ENCODE measurements at regions not wholly inside any gene's neighbourhood (a gene's known extent, or its start where the extent isn't known, plus 50 kb on each side); places are given as distances from the start of the nearest gene placed in this dataset.

DNA sequence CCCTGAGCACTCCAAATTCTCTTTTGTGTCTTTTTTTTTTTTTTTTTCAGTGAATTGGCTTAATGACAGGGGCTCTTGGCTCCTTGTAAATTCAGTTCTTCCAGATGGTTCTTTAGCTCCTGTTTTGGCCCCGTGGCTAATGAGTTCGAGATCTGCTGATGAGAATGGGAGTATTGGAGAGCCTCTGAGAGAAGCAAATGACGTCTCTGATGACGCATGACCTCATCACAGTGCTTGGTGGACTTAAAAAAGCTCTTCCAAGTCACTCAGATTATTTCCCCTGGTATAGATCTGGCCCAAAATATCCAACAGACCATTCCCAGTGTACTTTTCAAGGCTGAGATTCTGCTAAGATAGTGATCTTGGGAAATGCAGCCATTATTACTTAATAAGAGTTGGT is 159.5 kb downstream of the MIS18A start:
- no peak for TF ChIP-seq ZFP69B (tag by site-specific recombination; IDR thresholded peaks at IDR 0.05)
- no peak for TF ChIP-seq ZNF549 (tag by site-specific recombination; IDR thresholded peaks at IDR 0.05)
- no peak for TF ChIP-seq ZNF768 (tag by site-specific recombination; IDR thresholded peaks at IDR 0.05)
- TF ChIP-seq ZBTB20 (tag by site-specific recombination; IDR thresholded peaks at IDR 0.05): no peak
- TF ChIP-seq ZNF121 (tag by site-specific recombination; IDR thresholded peaks at IDR 0.05): no peak
- TF ChIP-seq MEIS1 (CRISPR knock-in tag; IDR thresholded peaks at IDR 0.05; ENCODE audit: borderline replicate concordance): no peak
- TF ChIP-seq ZNF776 (tag by site-specific recombination; IDR thresholded peaks at IDR 0.05; ENCODE audit: borderline replicate concordance): no peak
- no peak for TF ChIP-seq RBAK (tag by site-specific recombination; IDR thresholded peaks at IDR 0.05)
- no peak overlapping the region for H3K27ac ChIP-seq (ENCODE audit: extremely low read depth, low read depth, low read length)
- no peaks in the 10 kb centered on the region for H3K9me3 ChIP-seq (ENCODE audit: control insufficient read depth, insufficient read depth, low read depth, low read length)
- H3K4me1 ChIP-seq (ENCODE audit: control insufficient read depth, insufficient read depth, low read length): no peaks in the 10 kb centered on the region
- no peaks in the 10 kb centered on the region for H3K36me3 ChIP-seq (ENCODE audit: control insufficient read depth in 2 of 2, insufficient read depth in 1 of 2, low read length in 2 of 2)
- CTCF ChIA-PET: interaction anchor here (0.6 to 0.9 kb wide), 2 partner anchors 23 to 28 kb away, joined by 4 read pairs; no protein-coding TSS in a partner anchor
- H3K4me3 ChIP-seq (ENCODE audit: low read depth, low read length): no peak overlapping the region
- POLR2A ChIA-PET: no interaction called here

DNA sequence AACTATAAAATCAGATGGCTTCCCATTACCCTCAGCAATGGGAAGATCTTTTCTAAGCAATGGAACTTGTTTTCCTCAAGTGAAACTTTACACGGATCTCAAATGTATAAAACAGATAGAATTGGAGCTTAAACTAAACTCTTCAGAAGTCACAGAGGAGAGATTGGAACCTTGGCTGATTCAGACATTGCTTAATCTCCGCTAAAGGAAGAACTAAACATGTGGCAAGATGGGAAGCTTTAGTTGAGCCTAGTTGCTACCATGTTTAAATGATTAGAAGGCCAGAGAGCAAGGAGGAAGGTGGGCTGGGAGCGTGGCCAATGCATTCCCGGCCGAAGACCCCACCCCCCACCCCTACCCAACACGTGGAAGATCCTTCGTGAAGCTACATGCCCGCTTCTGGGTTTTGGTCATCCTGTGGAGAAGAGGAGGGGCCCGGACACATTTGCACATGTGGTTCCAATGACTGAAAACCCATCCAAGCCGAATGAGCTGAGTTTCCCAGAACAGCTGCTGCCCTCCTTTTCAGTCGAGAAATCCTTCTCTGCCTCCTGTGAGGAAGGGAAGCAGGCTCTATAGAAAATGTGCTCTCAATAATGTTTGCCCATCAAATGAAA is 164.3 kb downstream of the MIS18A start:
- H3K4me3 ChIP-seq (ENCODE audit: low read depth, low read length): no peak overlapping the region
- TF ChIP-seq HOXD13 (CRISPR knock-in tag; IDR thresholded peaks at IDR 0.05; ENCODE audit: borderline replicate concordance): no peak
- TF ChIP-seq, protein P1, sequence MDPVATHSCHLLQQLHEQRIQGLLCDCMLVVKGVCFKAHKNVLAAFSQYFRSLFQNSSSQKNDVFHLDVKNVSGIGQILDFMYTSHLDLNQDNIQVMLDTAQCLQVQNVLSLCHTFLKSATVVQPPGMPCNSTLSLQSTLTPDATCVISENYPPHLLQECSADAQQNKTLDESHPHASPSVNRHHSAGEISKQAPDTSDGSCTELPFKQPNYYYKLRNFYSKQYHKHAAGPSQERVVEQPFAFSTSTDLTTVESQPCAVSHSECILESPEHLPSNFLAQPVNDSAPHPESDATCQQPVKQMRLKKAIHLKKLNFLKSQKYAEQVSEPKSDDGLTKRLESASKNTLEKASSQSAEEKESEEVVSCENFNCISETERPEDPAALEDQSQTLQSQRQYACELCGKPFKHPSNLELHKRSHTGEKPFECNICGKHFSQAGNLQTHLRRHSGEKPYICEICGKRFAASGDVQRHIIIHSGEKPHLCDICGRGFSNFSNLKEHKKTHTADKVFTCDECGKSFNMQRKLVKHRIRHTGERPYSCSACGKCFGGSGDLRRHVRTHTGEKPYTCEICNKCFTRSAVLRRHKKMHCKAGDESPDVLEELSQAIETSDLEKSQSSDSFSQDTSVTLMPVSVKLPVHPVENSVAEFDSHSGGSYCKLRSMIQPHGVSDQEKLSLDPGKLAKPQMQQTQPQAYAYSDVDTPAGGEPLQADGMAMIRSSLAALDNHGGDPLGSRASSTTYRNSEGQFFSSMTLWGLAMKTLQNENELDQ (tag by site-specific recombination; IDR thresholded peaks at IDR 0.05; ENCODE audit: low read depth): no peak
- TF ChIP-seq, protein P2, sequence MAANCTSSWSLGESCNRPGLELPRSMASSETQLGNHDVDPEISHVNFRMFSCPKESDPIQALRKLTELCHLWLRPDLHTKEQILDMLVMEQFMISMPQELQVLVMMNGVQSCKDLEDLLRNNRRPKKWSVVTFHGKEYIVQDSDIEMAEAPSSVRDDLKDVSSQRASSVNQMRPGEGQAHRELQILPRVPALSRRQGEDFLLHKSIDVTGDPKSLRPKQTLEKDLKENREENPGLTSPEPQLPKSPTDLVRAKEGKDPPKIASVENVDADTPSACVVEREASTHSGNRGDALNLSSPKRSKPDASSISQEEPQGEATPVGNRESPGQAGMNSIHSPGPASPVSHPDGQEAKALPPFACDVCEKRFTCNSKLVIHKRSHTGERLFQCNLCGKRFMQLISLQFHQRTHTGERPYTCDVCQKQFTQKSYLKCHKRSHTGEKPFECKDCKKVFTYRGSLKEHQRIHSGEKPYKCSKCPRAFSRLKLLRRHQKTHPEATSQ (tag by site-specific recombination; IDR thresholded peaks at IDR 0.05): no peak
- no peak for TF ChIP-seq ZNF341 (tag by site-specific recombination; IDR thresholded peaks at IDR 0.05; ENCODE audit: low read depth)
- no peak for TF ChIP-seq ZNF239 (tag by site-specific recombination; IDR thresholded peaks at IDR 0.05)
- TF ChIP-seq ZNF791 (tag by site-specific recombination; IDR thresholded peaks at IDR 0.05): no peak
- H3K9me3 ChIP-seq (ENCODE audit: control insufficient read depth, insufficient read depth, low read depth, low read length): no peaks in the 10 kb centered on the region
- POLR2A ChIA-PET: no interaction called here
- CTCF ChIA-PET: interaction anchor here (0.6 to 1.8 kb wide), 2 partner anchors 18 to 21 kb away, joined by 3 to 8 read pairs; no protein-coding TSS in a partner anchor
- no peaks in the 10 kb centered on the region for H3K36me3 ChIP-seq (ENCODE audit: control insufficient read depth in 2 of 2, insufficient read depth in 1 of 2, low read length in 2 of 2)
- H3K4me1 ChIP-seq (ENCODE audit: control insufficient read depth, insufficient read depth, low read length): no peaks in the 10 kb centered on the region
- no peak overlapping the region for H3K27ac ChIP-seq (ENCODE audit: extremely low read depth, low read depth, low read length)

DNA sequence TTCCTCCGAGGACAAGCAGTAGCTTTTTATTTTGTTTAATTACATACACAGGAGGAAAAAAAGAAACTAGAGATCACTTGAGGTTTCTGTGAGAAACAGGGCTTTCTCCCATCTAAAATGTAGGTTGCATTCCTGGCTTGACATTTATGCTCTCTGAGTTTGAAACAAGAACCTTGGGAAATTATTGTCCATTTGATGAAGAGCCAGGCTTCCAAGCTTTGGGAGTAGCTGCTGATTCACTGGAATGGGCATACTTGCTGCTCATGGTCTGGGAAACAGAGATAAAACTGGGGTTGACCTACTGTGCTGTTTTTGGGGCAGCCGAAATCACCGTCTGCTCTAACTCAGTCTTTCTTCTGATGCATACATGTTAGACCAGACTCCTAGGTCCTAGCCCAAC is 165.4 kb downstream of the MIS18A start:
- ChIA-PET CTCF (interaction anchor here (3.2 kb wide), 1 partner anchor 17 kb away, joined by 16 read pairs; no protein-coding TSS in a partner anchor), POLR2A (no interaction called here)
- Histone ChIP-seq H3K4me1 (ENCODE audit: control insufficient read depth, insufficient read depth, low read length) (no peaks in the 10 kb centered on the region), H3K36me3 (ENCODE audit: control insufficient read depth in 2 of 2, insufficient read depth in 1 of 2, low read length in 2 of 2) (no peaks in the 10 kb centered on the region), H3K4me3 (ENCODE audit: low read depth, low read length) (no peak overlapping the region), H3K27ac (ENCODE audit: extremely low read depth, low read depth, low read length) (no peak overlapping the region), H3K9me3 (ENCODE audit: control insufficient read depth, insufficient read depth, low read depth, low read length) (no peaks in the 10 kb centered on the region)
- TF ChIP-seq, protein P1 (tag by site-specific recombination; IDR thresholded peaks at IDR 0.05; ENCODE audit: low read depth): no peak
- no peak for TF ChIP-seq HOXD13 (CRISPR knock-in tag; IDR thresholded peaks at IDR 0.05; ENCODE audit: borderline replicate concordance)
- TF ChIP-seq, protein P3, sequence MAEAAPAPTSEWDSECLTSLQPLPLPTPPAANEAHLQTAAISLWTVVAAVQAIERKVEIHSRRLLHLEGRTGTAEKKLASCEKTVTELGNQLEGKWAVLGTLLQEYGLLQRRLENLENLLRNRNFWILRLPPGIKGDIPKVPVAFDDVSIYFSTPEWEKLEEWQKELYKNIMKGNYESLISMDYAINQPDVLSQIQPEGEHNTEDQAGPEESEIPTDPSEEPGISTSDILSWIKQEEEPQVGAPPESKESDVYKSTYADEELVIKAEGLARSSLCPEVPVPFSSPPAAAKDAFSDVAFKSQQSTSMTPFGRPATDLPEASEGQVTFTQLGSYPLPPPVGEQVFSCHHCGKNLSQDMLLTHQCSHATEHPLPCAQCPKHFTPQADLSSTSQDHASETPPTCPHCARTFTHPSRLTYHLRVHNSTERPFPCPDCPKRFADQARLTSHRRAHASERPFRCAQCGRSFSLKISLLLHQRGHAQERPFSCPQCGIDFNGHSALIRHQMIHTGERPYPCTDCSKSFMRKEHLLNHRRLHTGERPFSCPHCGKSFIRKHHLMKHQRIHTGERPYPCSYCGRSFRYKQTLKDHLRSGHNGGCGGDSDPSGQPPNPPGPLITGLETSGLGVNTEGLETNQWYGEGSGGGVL (tag by site-specific recombination; IDR thresholded peaks at IDR 0.05): no peak
- no peak for TF ChIP-seq ZNF2 (tag by site-specific recombination; IDR thresholded peaks at IDR 0.05)
- no peak for TF ChIP-seq ZBTB8A (tag by site-specific recombination; IDR thresholded peaks at IDR 0.05)
- no peak for TF ChIP-seq ZNF324 (tag by site-specific recombination; IDR thresholded peaks at IDR 0.05)
- TF ChIP-seq ZBTB1 (tag by site-specific recombination; IDR thresholded peaks at IDR 0.05): no peak
- TF ChIP-seq, protein P4, sequence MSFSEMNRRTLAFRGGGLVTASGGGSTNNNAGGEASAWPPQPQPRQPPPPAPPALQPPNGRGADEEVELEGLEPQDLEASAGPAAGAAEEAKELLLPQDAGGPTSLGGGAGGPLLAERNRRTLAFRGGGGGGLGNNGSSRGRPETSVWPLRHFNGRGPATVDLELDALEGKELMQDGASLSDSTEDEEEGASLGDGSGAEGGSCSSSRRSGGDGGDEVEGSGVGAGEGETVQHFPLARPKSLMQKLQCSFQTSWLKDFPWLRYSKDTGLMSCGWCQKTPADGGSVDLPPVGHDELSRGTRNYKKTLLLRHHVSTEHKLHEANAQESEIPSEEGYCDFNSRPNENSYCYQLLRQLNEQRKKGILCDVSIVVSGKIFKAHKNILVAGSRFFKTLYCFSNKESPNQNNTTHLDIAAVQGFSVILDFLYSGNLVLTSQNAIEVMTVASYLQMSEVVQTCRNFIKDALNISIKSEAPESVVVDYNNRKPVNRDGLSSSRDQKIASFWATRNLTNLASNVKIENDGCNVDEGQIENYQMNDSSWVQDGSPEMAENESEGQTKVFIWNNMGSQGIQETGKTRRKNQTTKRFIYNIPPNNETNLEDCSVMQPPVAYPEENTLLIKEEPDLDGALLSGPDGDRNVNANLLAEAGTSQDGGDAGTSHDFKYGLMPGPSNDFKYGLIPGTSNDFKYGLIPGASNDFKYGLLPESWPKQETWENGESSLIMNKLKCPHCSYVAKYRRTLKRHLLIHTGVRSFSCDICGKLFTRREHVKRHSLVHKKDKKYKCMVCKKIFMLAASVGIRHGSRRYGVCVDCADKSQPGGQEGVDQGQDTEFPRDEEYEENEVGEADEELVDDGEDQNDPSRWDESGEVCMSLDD (tag by site-specific recombination; IDR thresholded peaks at IDR 0.05): no peak
